COR-L47 (cell line): ENCODE measurements at regions not wholly inside any gene's neighbourhood (a gene's known extent, or its start where the extent isn't known, plus 50 kb on each side); places are given as distances from the start of the nearest gene placed in this dataset.
"Not testable (repeated sequence)": the region's sequence is repeated elsewhere in the genome, so short reads cannot be mapped to it uniquely, and the experiment has no call there.

Experiments used
- DNase-seq: peaks from one replicate; lab custom pipeline; 2025; lab: John Stamatoyannopoulos, UW

DNA sequence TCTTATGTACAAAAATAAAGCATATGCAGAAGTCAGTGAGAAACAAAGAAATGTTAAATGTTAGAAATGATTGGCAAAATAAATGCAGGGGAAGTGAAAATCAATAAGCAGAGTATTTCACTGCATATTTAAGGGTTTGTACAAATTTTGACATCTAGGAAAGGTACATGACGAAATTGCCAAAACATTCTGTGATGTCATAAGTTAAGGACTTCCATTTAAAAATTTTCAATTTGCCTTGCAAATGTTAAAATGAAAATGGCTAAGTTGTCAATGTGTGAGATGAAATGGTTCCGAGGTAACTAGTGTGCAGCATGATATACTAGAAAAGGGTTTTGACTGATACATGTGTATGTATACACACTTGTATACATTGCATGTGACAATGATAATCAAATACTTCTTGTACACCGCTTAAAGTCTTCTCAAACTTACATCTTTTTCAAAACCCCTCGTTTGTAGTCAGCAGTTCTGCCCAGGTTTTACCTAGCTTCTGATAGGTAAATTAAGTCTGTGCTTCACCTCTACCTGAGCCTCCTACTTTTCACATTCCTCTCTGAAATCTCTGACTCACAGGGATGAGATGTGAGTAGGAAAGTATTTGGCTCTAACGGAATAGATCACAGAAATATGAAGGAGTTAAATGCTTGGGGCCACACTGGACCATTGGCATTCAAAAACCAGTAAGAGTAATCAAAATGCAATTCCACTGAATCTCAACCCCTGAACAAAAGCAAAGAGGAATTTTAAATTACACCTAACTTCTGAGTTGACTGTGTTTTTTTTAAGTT lies 442.4 kb upstream of the FOXG1 start:
- no peak for DNase-seq

DNA sequence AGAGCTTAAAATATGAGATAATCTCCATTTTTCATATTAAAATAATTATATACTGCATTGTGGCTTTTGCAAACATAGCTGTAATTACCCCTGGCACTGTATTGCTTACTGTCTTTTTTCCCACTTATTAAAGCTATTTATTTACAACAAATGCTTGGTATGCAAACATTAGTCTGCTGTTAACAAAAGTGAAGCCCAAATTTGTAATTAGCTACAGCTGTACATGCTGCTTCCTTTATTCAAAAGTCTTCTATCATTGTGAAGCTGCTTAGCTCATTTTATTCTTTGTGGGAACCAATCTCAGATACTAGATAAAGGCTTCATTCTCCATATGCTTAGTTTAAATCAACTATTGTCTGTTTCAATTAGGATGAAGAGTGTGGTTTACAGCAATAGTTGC lies 425.8 kb upstream of the FOXG1 start:
- DNase-seq, result peak; percentile 83

DNA sequence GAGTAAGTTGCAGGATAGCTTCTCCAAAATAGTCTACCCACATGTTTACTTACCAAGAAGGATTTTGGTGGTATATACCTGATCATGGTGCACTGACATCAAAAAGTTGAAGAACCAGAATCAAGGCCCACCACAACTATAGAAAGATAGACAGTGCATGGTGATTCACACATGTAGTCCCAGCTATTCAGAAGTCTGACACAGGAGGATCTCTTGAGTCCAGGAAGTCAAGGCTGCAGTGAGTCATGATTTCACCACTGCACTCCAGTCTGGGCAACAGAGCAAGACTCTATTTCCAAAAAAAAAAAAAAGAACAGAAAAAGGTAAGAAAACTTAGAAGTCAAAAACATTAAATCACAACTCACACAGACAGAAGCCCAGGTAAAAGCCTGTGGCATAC lies 422.2 kb upstream of the FOXG1 start:
- no peak for DNase-seq

DNA sequence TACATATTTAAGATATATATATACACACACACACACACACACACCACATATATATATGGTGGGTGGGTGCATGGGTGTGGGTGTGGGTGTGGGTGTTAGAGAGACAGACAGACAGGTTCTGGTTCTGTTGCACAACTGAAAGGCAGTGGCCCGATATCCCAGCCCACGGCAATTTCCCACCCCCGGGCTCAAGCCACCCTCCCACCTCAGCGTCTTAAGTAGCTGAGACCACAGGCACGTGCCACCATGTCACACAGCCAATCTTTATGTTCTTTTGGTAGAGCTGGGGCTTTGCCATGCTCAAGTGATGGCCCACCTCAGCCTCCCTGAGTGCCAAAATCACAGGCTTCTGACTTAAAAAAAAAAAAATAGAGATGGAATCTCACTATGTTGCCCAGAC lies 417.8 kb upstream of the FOXG1 start:
- DNase-seq, result no peak

DNA sequence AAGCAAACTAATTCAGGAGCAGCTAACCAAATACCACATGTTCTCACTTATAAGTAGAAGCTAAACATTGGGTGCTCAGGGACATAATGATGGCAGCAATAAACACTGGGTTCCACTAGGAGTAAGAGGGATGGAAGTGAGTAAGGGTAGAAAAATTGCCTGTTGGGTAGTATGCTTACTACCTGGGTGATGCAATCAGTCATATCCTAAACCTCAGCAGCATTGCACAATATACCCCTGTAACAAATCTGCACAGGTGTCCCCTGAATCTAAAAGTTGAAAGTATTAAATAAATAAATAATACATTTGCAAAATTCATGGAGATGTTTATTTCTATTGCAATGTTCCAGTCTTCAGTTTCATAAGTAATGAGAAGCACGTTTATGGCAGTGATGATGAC lies 409.8 kb upstream of the FOXG1 start:
- DNase-seq, result no peak

DNA sequence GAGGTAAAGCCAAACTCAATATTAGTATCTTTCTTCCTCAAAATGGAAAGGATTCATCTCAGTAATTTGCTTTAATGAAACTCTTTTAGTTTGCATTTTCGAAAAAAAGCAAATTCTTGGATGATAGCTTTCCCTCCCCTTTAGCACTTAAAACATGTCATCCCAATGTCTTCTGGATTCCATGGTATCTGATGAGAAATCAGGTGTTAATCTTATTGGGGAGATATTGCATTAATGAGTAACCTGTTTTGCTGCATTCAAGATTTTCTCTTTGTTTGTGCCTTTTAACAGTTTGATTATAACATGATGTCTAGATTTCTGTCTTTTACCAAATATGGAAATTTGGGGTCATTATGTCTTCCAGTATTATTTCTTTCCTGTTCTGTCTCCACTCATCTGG lies 405.1 kb upstream of the FOXG1 start:
- DNase-seq, result no peak

DNA sequence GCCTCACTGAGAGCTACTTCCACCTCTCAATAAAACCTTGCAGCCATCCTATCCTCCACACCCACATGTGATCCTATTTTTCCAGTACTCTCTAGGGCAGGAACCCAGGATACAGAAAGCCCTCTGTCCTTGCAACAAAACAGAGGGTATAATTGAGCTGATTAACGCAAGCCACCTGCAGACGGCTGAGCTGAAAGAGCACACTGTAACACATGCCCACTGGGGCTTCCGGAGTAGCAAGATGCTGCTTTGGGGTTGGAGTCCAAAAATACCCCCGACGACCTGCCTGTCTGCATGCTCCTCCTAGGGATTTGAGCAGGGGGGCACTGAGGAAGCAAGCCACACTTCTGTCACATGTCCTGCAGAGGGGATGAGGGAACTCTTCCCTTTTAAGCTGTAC lies 401.1 kb upstream of the FOXG1 start:
- DNase-seq, result no peak

DNA sequence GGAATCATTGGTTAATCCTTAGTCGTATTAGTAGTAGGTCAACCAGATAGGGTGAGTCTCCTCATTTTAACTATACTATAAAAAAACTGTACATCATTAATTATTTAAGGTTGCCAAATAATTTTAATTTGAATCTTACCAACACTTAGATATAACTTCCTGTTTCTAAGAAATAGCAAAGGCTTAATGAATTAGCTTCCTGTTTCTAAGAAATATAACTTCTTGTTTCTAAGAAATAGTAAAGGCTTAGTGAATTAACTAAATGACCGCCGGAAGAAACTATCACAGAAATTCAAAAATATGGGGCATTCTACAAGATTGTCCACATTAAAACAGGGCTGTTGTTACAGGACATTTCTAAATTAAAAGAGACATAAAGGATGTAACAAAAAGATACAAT lies 392.9 kb upstream of the FOXG1 start:
- no peak for DNase-seq

DNA sequence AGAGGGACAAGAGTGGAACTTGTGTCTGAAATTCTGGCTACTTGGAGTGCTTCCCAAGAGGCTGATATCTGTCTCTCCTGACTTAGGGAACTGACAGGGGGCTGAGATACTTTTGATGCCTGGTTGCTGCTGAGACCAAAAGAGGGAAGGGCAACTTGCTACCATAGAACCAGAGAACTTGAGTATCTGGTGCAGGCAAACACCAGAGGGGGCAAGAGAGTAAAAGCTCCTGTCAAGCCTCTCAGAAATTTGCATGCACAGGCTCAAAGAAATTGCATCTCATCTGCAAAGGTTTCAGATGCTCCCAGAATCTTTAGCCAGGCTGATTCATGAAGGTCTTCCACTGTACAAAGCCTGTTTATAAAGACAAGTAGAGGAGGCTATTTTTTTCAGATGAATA lies 391.3 kb upstream of the FOXG1 start:
- peak; percentile 1 for DNase-seq

DNA sequence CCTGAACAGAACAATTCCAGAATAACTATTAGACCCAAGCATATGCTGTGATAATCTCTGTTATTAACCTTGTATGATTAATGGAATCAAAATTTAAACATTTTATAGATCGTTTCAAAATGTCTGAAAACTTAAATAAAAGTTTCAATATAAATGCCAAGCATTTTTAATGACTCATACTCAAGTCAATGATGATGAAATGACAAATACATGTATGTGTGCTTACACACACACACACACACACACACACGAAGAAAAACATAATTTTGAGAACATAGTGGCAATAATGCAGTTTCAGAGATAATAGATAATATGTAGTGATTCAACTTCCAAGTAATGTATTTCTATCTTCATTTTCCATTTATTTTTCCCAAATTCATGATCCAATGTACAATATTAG lies 384.9 kb upstream of the FOXG1 start:
- DNase-seq, result no peak

DNA sequence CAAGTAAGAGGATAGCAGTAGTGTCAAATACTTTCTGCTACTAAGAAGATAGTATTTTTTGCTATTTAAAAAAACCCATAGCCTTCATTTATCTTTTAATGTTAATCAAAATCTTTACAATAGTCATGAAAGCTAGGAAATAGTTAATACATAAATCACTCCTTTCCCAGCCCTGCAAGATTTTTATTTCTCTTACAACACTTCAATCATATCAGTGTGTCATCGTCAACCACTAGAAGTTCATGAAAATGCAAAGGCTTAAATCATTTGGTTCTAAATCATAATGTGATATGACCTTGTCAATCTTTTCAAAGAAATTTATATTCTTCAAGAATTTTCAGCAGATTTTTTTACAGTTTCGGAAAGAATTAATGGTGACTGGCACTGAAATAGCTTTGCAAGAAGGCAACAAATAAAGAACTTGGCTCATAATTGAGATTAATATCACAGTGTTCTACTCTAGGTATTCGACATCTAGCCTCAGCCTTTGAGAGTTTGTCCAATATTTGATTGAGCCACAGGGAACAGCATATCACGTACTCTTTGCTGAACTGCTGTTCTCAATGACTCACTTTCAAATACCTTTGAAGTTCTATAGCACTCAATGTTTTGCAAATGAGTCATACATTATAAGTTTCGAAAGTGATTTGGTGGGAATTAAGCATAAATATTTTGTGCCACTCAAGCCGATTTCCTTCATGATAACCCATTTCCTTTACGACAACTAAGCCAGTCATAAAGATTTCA lies 384.0 kb upstream of the FOXG1 start:
- no peak for DNase-seq

DNA sequence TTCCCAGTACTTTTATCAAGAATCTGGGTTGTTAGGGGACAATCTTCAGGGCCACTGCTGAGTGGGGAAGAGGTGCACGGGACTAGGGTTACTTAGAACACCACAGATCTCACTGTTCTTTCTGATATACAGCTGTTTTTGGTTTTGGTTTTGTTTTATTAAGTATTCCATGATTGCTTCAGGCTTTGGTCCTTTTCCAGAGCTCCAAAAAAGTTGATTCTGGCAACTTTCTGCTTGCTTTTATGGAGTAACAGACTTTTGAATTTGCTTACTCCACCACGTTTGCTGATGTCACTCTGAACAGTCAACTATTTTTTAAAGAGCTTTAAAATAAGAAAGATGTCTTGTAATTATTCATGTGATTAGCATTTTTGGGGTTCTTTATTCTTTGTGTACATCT lies 368.1 kb upstream of the FOXG1 start:
- DNase-seq, result no peak

DNA sequence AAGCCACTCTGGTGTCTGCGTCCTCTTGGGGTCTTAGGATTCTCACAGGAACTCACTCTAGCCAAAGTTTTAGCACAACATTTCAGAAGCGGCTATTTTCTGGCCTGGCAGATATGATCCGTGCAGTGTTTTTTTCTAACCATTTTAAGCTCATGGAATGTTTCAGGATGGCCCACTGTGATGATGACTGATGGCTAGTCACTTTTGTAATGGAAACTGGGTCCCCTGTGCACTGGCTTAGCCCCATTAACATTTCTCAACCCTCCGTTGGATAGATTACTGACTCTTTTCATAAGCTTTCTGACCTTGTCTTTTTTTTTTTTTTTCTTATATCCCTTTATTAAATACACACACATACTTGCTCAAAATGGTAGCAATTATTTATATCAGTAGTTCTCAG lies 364.9 kb upstream of the FOXG1 start:
- not testable (repeated sequence) for DNase-seq

DNA sequence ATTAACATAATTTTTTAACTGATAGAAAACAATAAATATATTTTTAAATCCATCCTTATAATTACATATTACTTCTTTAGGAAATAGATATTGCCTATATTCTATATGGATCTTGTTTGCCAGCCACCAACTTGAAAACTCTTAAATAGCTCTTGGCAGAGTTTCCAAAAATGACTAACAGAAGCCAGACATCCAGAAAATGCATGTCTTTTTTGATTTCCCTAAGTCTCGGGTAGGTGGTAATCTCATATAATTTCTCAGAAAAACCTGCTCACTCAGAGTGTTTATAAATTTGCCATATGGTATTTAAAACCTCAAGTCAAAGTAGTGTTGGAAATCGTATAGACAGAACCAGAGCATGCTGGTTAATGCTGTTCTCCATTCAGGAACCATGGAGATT lies 360.4 kb upstream of the FOXG1 start:
- DNase-seq, result no peak

DNA sequence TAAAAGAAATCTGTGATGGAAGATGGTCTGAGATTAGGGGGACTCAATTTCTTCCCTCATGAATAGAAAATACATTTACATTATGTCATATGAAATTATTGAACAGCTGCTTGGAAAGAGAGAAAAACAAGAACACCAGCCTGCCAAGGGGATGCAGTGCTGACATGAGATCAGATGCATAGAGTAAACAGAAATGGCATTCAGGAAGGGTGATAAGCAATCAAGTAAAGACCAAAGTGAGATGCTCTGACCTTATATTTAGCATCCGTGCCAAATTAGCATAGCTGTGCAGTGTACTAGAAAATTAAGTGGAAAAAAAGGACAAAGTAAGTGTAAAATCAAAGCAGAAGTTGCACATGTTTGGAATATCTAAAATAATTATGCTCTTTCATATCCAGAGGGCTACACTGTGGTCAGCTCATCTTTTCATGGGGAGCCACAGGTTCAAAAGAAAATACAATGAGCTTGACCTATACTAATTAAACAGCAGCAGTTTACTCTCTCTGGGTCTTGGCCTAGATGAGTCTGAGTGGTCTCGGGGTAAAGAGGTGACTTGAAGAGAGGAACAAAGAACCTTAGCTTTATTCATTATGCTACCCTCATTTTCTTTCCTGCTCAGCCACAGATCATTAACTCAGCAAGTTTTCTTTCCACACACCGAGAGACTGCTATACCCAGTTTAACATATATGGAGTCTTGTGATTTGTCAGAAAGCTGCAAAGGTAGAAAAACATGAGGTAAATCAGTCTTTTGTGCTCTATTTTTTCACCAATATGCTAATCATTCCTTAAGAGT lies 359.4 kb upstream of the FOXG1 start:
- DNase-seq, result no peak

DNA sequence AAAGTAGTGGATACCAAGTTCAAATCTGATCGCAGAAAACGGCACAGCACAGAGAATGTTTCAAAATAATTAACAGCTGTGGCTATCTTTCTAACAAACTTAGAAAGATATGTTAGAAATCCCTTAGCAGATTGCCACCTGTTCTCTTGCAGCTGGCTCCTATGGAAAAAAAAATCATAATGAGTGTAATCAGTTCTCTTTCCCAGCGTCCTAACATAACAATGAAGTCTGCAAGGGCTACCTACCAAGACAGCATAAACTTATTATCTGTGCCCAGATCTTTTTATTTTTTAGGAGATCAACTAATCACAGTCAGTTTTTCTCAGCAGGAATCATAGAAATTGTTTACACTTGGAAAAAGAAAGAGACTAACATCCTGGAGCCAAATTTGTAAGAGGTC lies 358.6 kb upstream of the FOXG1 start:
- DNase-seq, result no peak

DNA sequence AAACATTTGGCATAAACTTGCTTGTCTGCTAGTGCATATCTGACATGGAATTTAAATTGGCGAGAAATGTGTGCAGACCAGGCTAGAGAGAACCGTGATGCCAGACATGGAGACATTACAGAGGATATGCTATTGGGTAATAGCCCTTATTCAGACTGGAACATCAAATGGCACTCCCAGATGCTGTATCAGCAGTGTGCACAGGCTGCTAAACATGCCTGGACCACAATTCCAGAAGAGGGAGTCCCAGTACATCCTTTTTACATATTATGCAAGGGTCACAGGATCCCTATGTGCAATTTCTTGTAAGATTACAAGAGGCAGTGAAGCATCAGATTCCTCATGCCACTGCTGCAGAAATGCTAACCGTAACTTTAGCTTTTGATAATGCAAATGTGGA lies 354.5 kb upstream of the FOXG1 start:
- no peak for DNase-seq

DNA sequence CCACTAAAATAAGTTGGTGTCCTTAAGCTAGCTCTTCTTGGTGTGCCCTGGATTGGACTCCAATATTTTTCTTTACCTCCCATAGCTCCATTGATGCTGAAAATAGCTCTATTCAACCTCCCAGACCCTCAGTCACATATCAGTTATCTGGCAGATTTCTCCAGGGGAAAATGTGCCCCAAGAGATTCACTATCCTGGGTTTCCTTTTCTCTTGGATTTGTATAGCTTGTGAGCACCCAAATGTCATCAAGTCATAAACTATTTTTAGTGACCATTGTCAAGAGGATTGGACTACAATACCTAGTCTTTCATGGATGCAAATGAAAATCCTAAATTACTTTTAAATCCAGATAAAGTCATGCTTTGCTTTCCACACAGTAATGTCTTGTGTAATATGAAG lies 339.6 kb upstream of the FOXG1 start:
- DNase-seq, result no peak

DNA sequence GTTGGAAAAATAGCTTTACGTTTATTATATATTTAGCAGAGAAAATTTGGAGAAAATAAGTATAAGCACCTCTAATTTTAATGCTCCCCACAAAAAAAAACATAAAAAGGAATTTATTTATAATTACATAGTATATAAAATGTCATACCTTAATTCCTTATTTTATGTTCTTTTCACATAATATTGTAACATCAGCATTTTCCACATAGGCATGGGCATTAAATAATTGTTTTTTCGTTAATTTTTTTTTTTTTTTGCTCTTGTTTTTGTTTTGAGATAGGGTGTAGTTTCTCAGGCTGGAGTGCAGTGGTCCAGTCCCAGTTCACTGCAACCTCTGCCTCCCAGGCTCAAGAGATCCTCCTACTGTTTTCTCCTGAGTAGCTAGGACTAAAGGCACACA lies 329.8 kb upstream of the FOXG1 start:
- no peak for DNase-seq

DNA sequence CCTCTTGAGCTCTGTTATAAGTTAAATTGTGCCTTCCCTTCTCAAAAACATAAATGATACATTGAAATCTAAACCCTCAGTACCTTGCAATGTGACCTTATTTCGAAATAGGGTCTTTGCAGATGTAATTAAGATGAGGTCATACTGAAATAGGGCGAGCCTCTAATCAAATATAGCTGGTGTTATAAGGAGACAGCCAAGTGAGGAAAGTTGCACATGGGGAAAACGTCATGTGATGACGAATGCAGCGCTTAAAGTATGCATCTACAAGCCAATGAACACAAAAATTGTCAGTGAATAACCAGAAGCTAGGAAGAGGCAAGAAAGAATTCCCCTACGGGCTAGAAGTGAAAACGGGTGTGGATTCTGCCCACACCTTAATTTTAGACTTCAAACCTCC lies 305.2 kb upstream of the FOXG1 start:
- no peak for DNase-seq

DNA sequence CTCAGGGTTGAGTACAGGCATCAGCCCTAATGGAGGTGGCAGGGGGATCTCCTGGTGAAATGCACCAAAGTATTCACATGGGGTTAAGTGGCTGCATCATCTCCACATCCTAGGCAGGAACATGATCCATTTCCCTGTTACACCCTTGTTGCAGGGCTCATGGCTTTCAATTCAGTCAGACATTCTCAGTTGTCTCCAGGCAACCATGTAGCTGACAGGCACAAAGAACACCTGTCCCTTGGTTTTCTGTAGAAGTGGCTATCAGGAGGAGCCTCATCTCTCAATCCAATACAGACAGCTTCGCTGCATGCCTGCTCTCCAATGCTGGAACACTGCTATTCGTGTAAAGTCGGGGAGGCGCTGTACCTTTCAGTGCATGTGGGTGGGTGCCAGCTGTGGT lies 299.0 kb upstream of the FOXG1 start:
- no peak for DNase-seq

DNA sequence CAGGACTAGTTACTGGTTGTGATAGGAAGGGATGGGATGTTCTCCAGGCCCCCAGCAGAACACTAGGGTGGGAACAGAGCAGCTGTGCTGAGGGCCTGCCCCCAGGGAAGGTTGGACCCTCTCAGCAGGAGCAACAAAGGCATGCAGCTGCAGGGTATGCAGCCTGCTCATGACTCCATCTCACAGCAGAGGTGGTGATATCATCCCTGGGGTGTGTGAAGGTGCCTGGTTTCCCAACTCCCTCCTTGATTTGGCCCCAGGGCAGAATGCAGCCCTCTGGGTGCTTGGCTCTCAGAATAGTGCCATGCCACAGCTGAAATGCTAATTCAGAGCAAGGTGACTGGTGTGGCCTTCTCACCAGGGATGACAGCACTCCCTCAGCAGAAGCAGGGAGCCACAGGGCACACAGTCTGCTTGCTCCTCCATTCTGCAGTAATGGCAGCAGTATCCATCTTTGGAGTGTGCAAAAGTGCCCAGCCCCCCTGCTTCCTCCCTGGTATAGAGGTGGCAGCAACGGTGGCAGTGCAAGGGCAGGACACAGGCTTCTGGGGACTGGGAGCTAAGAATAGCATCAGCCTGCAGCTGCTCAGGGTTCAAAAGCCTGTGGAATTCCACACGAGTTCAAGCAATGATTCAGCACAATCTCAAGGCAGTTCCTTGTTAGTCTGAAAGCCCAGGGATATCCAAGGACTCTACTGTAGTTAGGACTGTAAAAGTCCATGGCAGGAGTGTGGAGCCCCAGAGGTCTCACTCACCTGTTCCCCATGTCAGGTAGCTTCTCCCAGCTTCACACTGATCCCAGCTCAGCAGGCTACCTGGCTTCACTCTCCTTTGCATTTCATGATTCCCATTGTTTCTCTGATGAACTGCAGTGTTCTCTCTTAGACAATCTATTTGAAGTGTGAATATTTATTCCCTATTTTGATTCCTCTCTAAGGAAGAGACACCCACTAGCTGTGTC lies 298.1 kb upstream of the FOXG1 start:
- no peak for DNase-seq
